NCI-H345 (cell line): ENCODE measurements at regions not wholly inside any gene's neighbourhood (a gene's known extent, or its start where the extent isn't known, plus 50 kb on each side); places are given as distances from the start of the nearest gene placed in this dataset.

Experiments
- DNase-seq: peaks from one replicate; lab custom pipeline; 2025; lab: John Stamatoyannopoulos, UW

- no peak for DNase-seq
These were observed 626.8 kb upstream of the ZEB2 start for GRCh38 chr2:145146691-145147090.

DNA sequence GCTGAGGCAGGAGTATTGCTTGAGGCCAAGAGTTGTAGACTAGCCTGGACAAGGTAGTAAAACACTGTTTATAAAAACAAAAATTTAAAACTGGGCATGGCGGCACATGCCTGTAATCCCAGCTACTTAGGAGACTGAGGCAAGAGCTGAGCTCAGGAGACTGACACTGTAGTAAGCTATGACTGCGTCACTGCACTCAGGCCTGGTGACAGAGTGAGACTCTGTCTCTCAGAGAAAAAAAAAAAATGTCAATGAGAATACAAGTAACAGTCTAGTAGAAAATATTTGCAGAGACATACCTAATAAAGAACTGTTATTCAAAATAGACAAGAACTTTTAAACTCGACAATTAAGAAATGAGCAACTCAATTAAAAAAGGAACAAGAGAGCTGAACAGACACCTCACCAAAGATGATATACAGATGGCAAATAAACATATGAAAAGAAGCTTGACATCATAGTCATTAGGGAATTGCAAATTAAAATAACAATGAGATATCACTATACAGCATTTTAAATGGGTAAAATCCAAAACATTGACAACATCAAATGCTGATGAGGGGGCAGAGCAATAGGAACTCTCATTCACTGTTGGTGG is 624.3 kb upstream of the ZEB2 start:
- DNase-seq, result no peak

- no peak for DNase-seq
These were observed 622.1 kb upstream of the ZEB2 start for GRCh38 chr2:145141981-145142380.

GRCh38 chr2:145140658-145141057 is 620.7 kb upstream of the ZEB2 start:
- DNase-seq, result no peak

DNA sequence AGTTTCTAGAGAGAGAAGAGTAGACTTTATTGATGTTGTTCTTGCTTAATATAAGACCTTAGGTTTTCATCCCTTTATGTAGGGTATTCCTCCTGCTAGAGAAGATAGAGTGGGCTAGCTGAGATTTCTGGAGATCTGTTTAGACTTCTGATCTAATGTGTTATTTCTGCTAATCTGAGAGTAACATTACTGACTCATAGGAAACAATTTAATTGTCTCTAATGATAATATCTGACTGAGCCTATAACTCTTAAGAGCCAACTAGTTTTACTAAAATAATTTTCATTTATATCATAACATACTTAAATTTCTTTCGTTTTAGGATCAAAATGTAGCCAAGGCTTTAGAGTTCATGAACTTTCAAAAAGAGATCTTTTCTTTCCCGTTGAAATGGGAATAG is 618.7 kb upstream of the ZEB2 start:
- DNase-seq, result no peak

DNA sequence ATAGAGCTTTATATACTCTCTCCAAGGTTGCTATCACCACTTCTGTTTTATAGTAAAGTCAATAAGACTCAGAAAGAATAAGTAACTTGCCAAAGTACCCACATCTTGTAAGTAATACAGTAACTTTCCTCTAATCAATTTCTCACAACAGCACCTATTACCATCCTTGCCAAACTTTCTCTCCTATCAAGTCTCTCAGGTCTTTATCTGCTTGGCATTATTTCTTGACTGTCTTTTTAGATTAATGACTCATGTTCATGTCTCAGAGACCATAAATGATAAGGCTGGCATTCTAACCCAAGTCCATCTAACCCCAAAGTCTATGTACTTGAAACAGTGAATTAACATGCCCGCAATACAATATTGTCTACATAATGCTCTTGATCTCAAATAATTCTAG is 618.0 kb upstream of the ZEB2 start:
- no peak for DNase-seq

GRCh38 chr2:145137211-145137610 is 617.3 kb upstream of the ZEB2 start:
- no peak for DNase-seq

DNA sequence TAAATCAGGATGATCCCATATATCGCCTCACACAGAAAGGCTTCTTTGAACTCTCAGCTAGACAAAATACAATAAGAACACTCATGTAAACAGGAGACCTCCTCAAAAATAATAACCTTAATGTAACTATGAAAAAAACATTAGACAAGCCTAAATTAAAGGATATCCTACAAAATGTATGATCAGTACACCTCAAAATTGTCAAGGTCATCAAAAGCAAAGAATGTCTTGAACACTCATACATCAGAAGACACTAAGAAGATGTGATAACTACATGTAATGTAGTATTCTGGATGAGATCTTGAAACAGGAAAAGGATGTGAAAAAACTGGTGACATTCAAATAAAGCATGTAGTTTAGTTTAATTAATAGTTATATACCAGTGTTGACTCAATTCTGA is 616.8 kb upstream of the ZEB2 start:
- DNase-seq, result no peak

GRCh38 chr2:145126146-145126545 is 606.2 kb upstream of the ZEB2 start:
- no peak for DNase-seq

GRCh38 chr2:145124085-145124484 is 604.2 kb upstream of the ZEB2 start:
- DNase-seq, result no peak

DNA sequence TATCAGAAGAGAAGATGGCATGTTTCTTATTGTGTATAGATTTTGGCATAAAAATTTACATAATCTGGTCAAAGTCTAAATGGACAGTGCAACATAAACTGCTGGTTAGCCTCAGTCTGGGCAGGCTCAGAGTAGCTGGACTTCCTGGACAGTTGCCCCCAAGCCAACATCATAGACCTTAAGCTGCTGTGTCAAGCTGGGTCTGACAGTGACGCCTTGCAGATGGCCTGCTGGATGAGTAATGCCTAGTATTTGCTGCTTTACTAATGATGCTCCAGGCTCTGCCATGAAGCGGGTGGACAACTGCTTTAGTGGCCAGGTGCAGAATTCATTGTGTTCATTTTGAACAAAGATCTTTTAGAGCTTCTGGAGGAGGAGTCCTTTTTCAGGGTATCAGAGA is 603.7 kb upstream of the ZEB2 start:
- no peak for DNase-seq

GRCh38 chr2:145119225-145119624 is 599.3 kb upstream of the ZEB2 start:
- DNase-seq, result no peak

DNA sequence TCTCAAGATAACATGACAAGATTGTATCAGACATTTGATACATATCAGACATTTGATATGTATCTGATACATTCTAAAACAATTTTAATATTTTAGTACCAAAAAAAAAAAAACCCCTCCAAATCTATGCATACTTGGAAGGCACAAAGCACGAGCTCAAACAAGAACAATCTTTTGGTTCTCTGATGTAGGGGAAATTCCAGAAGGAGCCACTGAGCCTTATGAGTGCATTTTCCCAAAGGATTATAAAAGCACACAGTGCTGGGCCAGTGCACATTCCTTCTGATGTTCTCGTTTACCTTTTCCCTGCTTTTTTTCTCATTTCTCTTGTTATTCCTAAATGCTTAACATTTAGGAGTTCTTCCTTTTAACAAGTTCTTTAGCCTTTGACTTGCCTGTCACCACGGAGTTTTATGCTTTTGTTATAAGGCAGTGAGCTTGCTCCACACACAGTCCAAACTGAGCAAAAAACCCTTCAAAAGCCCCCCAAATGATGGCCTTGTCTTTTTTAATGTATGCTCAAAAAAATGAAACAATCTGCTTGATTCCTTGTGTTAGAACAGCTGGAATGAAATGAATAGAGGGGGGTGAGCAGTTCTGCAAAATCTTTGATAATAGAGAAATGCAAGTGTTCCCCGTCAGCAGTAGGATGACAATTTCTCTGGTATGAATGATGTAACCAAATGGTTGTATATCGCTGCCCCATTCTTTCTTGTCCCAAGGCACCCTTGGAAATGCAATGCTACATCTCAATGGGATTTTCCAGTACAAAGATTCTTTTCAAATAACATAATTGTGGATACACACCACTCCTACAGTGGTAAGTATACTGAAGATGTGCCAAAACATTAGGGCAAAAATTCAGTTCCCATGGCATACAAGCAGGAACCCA is 597.2 kb upstream of the ZEB2 start:
- DNase-seq, result no peak

- no peak for DNase-seq
These were observed 596.1 kb upstream of the ZEB2 start for GRCh38 chr2:145116056-145116455.

GRCh38 chr2:145114726-145115125 is 594.8 kb upstream of the ZEB2 start:
- no peak for DNase-seq

DNA sequence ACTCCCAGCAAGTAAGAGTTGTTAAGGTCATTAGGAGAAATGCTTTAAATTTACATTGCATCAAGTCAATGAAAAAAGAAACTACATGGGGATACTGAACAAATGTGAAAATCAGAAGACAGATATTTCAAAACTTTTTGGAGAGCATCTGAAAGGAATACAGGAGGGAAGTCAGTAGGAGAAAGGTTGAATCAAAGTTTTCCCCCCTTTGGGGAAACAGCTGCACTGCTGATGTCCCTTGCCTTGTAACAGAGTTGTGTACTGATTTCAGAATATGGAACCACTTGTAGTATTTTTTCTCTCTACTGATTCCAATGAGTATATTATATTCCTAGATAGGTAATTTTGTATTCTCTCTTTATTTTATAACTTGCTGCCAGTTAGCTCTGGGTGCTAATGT is 592.5 kb upstream of the ZEB2 start:
- no peak for DNase-seq

GRCh38 chr2:145110668-145111356 is 590.9 kb upstream of the ZEB2 start:
- no peak for DNase-seq

GRCh38 chr2:145108959-145109710 is 589.2 kb upstream of the ZEB2 start:
- DNase-seq, result no peak

- DNase-seq, result no peak
These were observed 588.5 kb upstream of the ZEB2 start for GRCh38 chr2:145108361-145108778.

- DNase-seq, result no peak
These were observed 586.4 kb upstream of the ZEB2 start for GRCh38 chr2:145106293-145106692.

DNA sequence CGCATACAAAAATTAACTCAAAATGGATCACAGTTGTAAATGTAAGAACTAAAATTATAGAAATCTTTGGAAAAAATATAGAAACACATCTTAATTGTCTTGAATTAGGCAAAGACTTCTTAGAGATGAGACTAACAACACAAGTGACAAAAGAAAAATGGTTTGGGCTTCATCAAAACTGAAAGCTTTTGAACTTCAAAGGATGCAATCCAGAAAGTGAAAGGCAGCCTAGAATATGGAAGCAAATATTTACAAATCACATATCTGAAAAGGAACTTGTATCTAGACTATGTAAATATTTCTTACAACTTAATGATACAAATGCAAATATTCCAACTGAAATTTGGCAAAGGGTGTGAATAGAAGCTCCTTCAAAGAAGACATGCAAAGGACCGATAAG is 582.8 kb upstream of the ZEB2 start:
- DNase-seq, result no peak

DNA sequence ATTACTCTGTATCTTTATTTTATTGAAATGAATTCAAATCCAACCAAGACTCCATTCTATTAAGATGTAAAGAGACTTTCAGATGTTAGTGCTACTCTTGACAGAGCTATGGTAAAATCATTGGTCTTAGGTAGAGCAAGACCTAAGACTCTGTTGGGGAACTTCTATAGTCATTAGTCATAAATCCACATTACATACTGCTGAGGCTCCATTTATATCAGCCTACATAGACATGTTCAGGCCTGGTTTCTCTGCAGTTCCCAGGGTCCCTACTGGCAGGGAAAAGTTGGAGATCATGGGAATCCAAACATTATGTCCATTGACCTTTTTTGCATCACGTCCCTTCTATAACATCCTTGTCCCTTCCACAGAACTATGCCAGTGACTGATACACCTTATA is 580.4 kb upstream of the ZEB2 start:
- no peak for DNase-seq
